ENCODE measurements at regions not wholly inside any gene's neighbourhood (a gene's known extent, or its start where the extent isn't known, plus 50 kb on each side); places are given as distances from the start of the nearest gene placed in this dataset.

DNA sequence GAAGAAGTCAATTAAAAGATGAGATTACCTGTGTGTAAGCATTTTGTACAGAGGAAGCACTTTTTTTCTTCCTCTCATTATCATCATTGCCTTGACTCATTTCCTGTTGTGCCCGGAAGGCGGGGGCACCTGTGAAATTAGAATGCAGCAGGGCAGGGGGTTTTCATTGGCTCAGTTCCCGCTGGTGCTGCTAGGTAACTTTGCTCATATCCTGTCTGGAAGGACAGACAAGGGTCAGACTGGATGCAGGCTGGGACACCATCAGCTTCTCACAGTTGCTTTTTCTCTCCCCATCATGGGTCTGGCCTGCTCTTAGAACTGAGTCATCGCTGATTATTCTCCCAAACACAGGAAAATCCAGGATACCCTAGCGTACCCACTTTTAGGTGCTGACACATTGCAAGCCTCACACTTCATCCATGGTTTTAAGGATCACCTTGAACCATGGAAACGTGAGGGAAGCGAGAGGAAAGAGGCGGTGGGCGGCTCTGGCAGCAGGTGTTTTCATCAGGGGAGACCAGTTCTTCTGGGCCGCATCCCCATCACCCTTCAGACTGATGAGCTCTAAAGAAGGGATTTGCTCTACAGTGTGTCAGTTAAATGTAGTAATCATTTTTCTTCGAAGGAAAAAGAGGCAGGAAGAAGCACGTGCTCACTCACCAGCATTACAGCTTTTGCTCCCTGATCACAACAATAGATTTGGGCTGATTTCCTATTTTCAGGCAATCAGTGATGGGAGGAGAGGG lies 195.7 kb upstream of the SASH1 start:
- no peak overlapping the region for H3K27ac ChIP-seq
- H3K36me3 ChIP-seq: no peaks in the 10 kb centered on the region
- WGBS, 2 donors: 69 to 75% methylated on average over 12 of the region's 12 CpGs
- peak in 2 of 8 donors; percentile 26 to 44 for ATAC-seq
- H3K4me3 ChIP-seq: no peak overlapping the region
- TF ChIP-seq, protein P1, sequence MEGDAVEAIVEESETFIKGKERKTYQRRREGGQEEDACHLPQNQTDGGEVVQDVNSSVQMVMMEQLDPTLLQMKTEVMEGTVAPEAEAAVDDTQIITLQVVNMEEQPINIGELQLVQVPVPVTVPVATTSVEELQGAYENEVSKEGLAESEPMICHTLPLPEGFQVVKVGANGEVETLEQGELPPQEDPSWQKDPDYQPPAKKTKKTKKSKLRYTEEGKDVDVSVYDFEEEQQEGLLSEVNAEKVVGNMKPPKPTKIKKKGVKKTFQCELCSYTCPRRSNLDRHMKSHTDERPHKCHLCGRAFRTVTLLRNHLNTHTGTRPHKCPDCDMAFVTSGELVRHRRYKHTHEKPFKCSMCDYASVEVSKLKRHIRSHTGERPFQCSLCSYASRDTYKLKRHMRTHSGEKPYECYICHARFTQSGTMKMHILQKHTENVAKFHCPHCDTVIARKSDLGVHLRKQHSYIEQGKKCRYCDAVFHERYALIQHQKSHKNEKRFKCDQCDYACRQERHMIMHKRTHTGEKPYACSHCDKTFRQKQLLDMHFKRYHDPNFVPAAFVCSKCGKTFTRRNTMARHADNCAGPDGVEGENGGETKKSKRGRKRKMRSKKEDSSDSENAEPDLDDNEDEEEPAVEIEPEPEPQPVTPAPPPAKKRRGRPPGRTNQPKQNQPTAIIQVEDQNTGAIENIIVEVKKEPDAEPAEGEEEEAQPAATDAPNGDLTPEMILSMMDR (IDR thresholded peaks at IDR 0.05): no peak
- no peak for DNase-seq
- peaks cover 0 to 4% (median 0%) of the 10 kb centered on the region in 9 donors for H3K4me1 ChIP-seq
- intact Hi-C loops (cut with DNase I): loop anchor here in 1 of 10 donors (10.0 kb wide), 1 partner anchor 752 kb away; no protein-coding TSS in a partner anchor
- H3K27me3 ChIP-seq: no peaks in the 10 kb centered on the region
- H3K9me3 ChIP-seq: no peaks in the 10 kb centered on the region

DNA sequence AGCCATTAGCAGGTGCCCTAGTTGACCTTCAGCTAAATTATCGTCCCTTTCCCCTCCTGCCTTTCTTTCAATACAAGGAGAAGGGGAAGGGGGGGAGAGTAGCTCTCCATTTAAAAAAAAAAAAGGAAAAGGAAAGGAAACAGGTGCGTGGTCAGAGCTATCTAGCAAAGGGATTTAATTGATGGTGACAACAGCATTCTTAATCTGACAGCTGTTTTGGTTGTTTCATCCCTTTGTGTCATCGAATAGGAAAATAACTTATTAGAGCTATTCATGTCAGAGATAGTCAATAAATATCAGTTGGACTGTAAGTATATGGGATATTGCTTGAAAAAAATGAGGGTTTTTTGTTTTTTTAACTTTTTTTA lies 195.2 kb upstream of the SASH1 start:
- Histone ChIP-seq H3K4me1 (peaks cover 0 to 4% (median 0%) of the 10 kb centered on the region in 9 donors), H3K36me3 (no peaks in the 10 kb centered on the region), H3K9me3 (no peaks in the 10 kb centered on the region), H3K27ac (no peak overlapping the region), H3K4me3 (no peak overlapping the region), H3K27me3 (no peaks in the 10 kb centered on the region)
- intact Hi-C loops (cut with DNase I): loop anchor here in 1 of 10 donors (10.0 kb wide), 1 partner anchor 753 kb away; no protein-coding TSS in a partner anchor
- TF ChIP-seq, protein P1 (IDR thresholded peaks at IDR 0.05): no peak
- no peak for DNase-seq
- no peak for ATAC-seq
- 58 to 64% methylated on average over 3 of the region's 3 CpGs for WGBS, 2 donors

DNA sequence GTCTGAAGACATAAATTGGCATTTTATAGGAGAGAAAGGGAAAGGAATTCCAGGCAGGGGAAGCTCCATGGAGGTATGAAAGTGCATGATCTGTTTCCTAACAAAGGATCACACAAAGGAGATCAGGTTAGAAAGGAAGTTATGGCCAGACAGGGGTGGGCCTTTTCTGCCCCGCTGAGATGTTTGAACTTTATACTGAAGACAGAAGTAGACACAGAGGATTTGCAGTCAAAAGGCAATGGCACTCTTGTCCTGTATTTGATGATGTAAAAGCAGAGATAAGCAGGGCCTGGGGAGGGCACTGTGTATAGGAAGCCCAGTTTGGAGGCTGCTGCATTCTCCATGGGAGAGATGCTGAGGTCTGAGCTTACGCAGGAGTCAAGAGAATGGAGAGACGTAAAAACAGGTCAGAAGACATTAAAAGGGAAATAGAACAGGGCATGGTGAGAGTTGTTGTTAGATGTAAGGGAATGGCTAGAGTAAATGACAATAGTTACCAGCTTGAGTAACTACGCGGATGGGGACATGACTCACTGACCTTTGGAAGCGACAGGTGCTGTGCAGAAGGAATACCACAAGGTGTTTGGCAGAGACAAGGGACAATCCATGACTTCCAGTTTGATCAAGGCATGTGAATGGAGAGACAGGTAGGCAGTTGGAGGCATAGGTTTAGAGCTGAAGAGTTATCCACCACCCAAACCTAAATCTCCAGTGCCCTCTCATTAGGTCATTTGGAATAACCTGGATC lies 190.6 kb upstream of the SASH1 start:
- WGBS, 2 donors: 96% methylated on average over 6 of the region's 6 CpGs
- intact Hi-C loops (cut with DNase I): loop anchor here in 2 of 10 donors (10.0 kb wide), 1 partner anchor 757 kb away; no protein-coding TSS in a partner anchor
- ATAC-seq: no peak

DNA sequence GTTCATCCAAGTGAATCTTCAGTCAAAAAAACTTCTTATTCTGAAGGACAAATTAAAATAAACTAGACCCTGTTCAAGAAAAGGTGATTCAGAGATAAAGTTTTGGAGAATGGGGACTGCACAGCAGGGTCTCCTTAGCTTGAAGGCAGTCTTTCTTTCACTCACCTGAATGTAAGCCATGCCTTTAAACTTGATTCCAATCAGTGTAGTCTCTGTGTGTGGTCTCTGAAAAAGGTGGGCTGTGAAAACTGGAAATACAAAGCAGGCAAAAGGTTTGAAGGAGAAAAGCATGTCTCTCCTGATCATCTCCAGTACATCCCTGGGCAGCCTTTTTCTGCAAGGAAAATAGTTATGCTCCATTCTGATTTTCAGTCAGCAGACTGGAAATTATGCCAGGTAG lies 188.0 kb upstream of the SASH1 start:
- H3K4me3 ChIP-seq: no peak overlapping the region
- H3K4me1 ChIP-seq: no peaks in the 10 kb centered on the region
- no peak overlapping the region for H3K27ac ChIP-seq
- H3K27me3 ChIP-seq: no peaks in the 10 kb centered on the region
- TF ChIP-seq, protein P1 (IDR thresholded peaks at IDR 0.05): no peak
- no peaks in the 10 kb centered on the region for H3K9me3 ChIP-seq
- no peak for ATAC-seq
- intact Hi-C loops (cut with DNase I): loop anchor here in 2 of 10 donors (10.0 kb wide), 1 partner anchor 760 kb away; no protein-coding TSS in a partner anchor
- no peaks in the 10 kb centered on the region for H3K36me3 ChIP-seq
- DNase-seq: no peak

More for the DNA sequence above, 190.6 kb upstream of the SASH1 start:
- no peak overlapping the region for H3K27ac ChIP-seq
- no peaks in the 10 kb centered on the region for H3K36me3 ChIP-seq
- H3K4me1 ChIP-seq: no peaks in the 10 kb centered on the region
- DNase-seq: no peak
- TF ChIP-seq, protein P1 (IDR thresholded peaks at IDR 0.05): no peak
- no peak overlapping the region for H3K4me3 ChIP-seq
- H3K27me3 ChIP-seq: no peaks in the 10 kb centered on the region
- H3K9me3 ChIP-seq: no peaks in the 10 kb centered on the region

Data from heart right ventricle (tissue), 16 donors.